ENCODE measurements at regions not wholly inside any gene's neighbourhood (a gene's known extent, or its start where the extent isn't known, plus 50 kb on each side); places are given as distances from the start of the nearest gene placed in this dataset.

GRCh38 chr13:32910530-32910929 lies 105.7 kb upstream of the KL start:
- DNase-seq (ENCODE audit: low read depth in 2 of 2) = no peak

- peak; percentile 14 to 34 for DNase-seq (ENCODE audit: low read depth in 2 of 2)
Observed at GRCh38 chr13:32911506-32911905, 104.7 kb upstream of the KL start.

GRCh38 chr13:32914686-32915085 lies 101.5 kb upstream of the KL start:
- no peak for DNase-seq (ENCODE audit: low read depth in 2 of 2)

GRCh38 chr13:32917504-32917903 lies 98.7 kb upstream of the KL start:
- DNase-seq (ENCODE audit: low read depth in 2 of 2) = peak in 1 of 2 donors; percentile 37

- DNase-seq (ENCODE audit: low read depth in 2 of 2) = no peak
Observed at GRCh38 chr13:32923725-32924124, 92.5 kb upstream of the KL start.

- no peak for DNase-seq (ENCODE audit: low read depth in 2 of 2)
Observed at GRCh38 chr13:32924886-32925285, 91.3 kb upstream of the KL start.

- DNase-seq (ENCODE audit: low read depth in 2 of 2) = no peak
Observed at GRCh38 chr13:32925506-32925905, 90.7 kb upstream of the KL start.

- DNase-seq (ENCODE audit: low read depth in 2 of 2) = no peak
Observed at GRCh38 chr13:32932376-32932775, 83.8 kb upstream of the KL start.

GRCh38 chr13:32936716-32937115 lies 79.5 kb upstream of the KL start:
- DNase-seq (ENCODE audit: low read depth in 2 of 2) = no peak

GRCh38 chr13:32938314-32938713 lies 77.9 kb upstream of the KL start:
- no peak for DNase-seq (ENCODE audit: low read depth in 2 of 2)

- DNase-seq (ENCODE audit: low read depth in 2 of 2) = no peak
Observed at GRCh38 chr13:32938907-32939306, 77.3 kb upstream of the KL start.

GRCh38 chr13:32940601-32941000 lies 75.6 kb upstream of the KL start:
- no peak for DNase-seq (ENCODE audit: low read depth in 2 of 2)

GRCh38 chr13:32941368-32941767 lies 74.9 kb upstream of the KL start:
- DNase-seq (ENCODE audit: low read depth in 2 of 2) = no peak

- no peak for DNase-seq (ENCODE audit: low read depth in 2 of 2)
Observed at GRCh38 chr13:32946558-32946957, 69.7 kb upstream of the KL start.

- DNase-seq (ENCODE audit: low read depth in 2 of 2) = no peak
Observed at GRCh38 chr13:32947411-32948276, 68.6 kb upstream of the KL start.

- no peak for DNase-seq (ENCODE audit: low read depth in 2 of 2)
Observed at GRCh38 chr13:32949820-32950219, 66.4 kb upstream of the KL start.

- DNase-seq (ENCODE audit: low read depth in 2 of 2) = no peak
Observed at GRCh38 chr13:32951580-32951979, 64.6 kb upstream of the KL start.

GRCh38 chr13:32955881-32956594 lies 60.2 kb upstream of the KL start:
- DNase-seq (ENCODE audit: low read depth in 2 of 2) = no peak

- DNase-seq (ENCODE audit: low read depth in 2 of 2) = no peak
Observed at GRCh38 chr13:32956595-32956933, 59.7 kb upstream of the KL start.

- DNase-seq (ENCODE audit: low read depth in 2 of 2) = no peak
Observed at GRCh38 chr13:32960626-32961025, 55.6 kb upstream of the KL start.

GRCh38 chr13:32961724-32962123 lies 54.5 kb upstream of the KL start:
- no peak for DNase-seq (ENCODE audit: low read depth in 2 of 2)

GRCh38 chr13:32962342-32962741 lies 53.9 kb upstream of the KL start:
- DNase-seq (ENCODE audit: low read depth in 2 of 2) = no peak

GRCh38 chr13:32964987-32965386 lies 51.2 kb upstream of the KL start:
- DNase-seq (ENCODE audit: low read depth in 2 of 2) = no peak
